NOMO-1 treated with DMSO at 0.1 percent for 48 hours (cell line): ENCODE measurements at regions not wholly inside any gene's neighbourhood (a gene's known extent, or its start where the extent isn't known, plus 50 kb on each side); places are given as distances from the start of the nearest gene placed in this dataset.
"Not testable (repeated sequence)": the region's sequence is repeated elsewhere in the genome, so short reads cannot be mapped to it uniquely, and the experiment has no call there.

Source experiments
- DNase-seq: peaks from one replicate; lab custom pipeline; 2025; ENCODE audit not compliant: unreplicated experiment; lab: John Stamatoyannopoulos, UW

GRCh38 chr10:76815505-76815904, 822.1 kb downstream of the KCNMA1 start:
- not testable (repeated sequence) for DNase-seq

- no peak for DNase-seq
Observed at GRCh38 chr10:76811430-76811829, 826.2 kb downstream of the KCNMA1 start.

- no peak for DNase-seq
Observed at GRCh38 chr10:76788452-76788811, 849.2 kb downstream of the KCNMA1 start.

GRCh38 chr10:76787746-76788451, 849.7 kb downstream of the KCNMA1 start:
- no peak for DNase-seq

- no peak for DNase-seq
Observed at GRCh38 chr10:76786504-76787072, 851.0 kb downstream of the KCNMA1 start.

- DNase-seq, result peak; percentile 43
Observed at GRCh38 chr10:76784076-76784475, 853.5 kb downstream of the KCNMA1 start.

GRCh38 chr10:76779796-76780301, 857.8 kb downstream of the KCNMA1 start:
- no peak for DNase-seq

- no peak for DNase-seq
Observed at GRCh38 chr10:76778914-76779795, 858.5 kb downstream of the KCNMA1 start.

GRCh38 chr10:76774987-76775603, 862.5 kb downstream of the KCNMA1 start:
- no peak for DNase-seq

- no peak for DNase-seq
Observed at GRCh38 chr10:76769582-76769981, 868.0 kb downstream of the KCNMA1 start.

GRCh38 chr10:76769161-76769560, 868.4 kb downstream of the KCNMA1 start:
- no peak for DNase-seq

GRCh38 chr10:76766682-76767081, 870.9 kb downstream of the KCNMA1 start:
- no peak for DNase-seq

- not testable (repeated sequence) for DNase-seq
Observed at GRCh38 chr10:76764921-76765320, 872.7 kb downstream of the KCNMA1 start.

- DNase-seq, result no peak
Observed at GRCh38 chr10:76764177-76764576, 873.4 kb downstream of the KCNMA1 start.

- DNase-seq, result no peak
Observed at GRCh38 chr10:76763376-76763775, 874.2 kb downstream of the KCNMA1 start.

GRCh38 chr10:76759681-76760080, 877.9 kb downstream of the KCNMA1 start:
- DNase-seq, result no peak

GRCh38 chr10:76743169-76743568, 894.4 kb downstream of the KCNMA1 start:
- no peak for DNase-seq

- no peak for DNase-seq
Observed at GRCh38 chr10:76740514-76740913, 897.1 kb downstream of the KCNMA1 start.

- DNase-seq, result no peak
Observed at GRCh38 chr10:76738991-76739390, 898.6 kb downstream of the KCNMA1 start.

GRCh38 chr10:76736815-76737618, 900.6 kb downstream of the KCNMA1 start:
- DNase-seq, result no peak
